Endodermal cell (in vitro differentiated cells): ENCODE measurements at regions not wholly inside any gene's neighbourhood (a gene's known extent, or its start where the extent isn't known, plus 50 kb on each side); places are given as distances from the start of the nearest gene placed in this dataset.

Experiments
- DNase-seq: peaks from one replicate; pipeline ENCODE4 v3.0.0-alpha.2; 2017
- H3K27ac ChIP-seq: 2 replicates; pipeline ENCODE4 v1.5.1; 2013; ENCODE audit warnings: mild to moderate bottlenecking, low read depth, low read length, moderate library complexity
- H3K27me3 ChIP-seq: 2 replicates; pipeline ENCODE4 v1.6.1; 2013; ENCODE audit warnings: mild to moderate bottlenecking, low read length, moderate library complexity; ENCODE audit not compliant: insufficient read depth, control insufficient read depth, poor library complexity, severe bottlenecking
- H3K36me3 ChIP-seq: 2 replicates; pipeline ENCODE4 v1.7.0; 2013; ENCODE audit warnings: mild to moderate bottlenecking, low read length, moderate library complexity; ENCODE audit not compliant: control insufficient read depth, insufficient read depth
- H3K4me1 ChIP-seq: one replicate; pipeline ENCODE4 v1.7.0; 2013; ENCODE audit warnings: low read length; ENCODE audit not compliant: control insufficient read depth, insufficient read depth
- H3K4me3 ChIP-seq: 2 replicates; pipeline ENCODE4 v1.5.1; 2013; ENCODE audit warnings: mild to moderate bottlenecking, low read length, moderate library complexity
- H3K9ac ChIP-seq: 2 replicates; pipeline ENCODE4 v1.6.1; 2013; ENCODE audit warnings: mild to moderate bottlenecking, low read length, moderate library complexity; ENCODE audit not compliant: poor library complexity, severe bottlenecking; ENCODE audit errors: extremely low read depth
- H3K9me3 ChIP-seq: 2 replicates; pipeline ENCODE4 v1.6.1; 2013; ENCODE audit warnings: mild to moderate bottlenecking, low read length, moderate library complexity; ENCODE audit not compliant: control insufficient read depth
- H3K27ac Mint-ChIP-seq: 2 replicates; pipeline ENCODE4 v1.8.0; 2020; ENCODE audit warnings: mixed read lengths
- H3K27me3 Mint-ChIP-seq: 2 replicates; pipeline ENCODE4 v1.8.0; 2021; ENCODE audit warnings: mild to moderate bottlenecking, mixed read lengths; ENCODE audit not compliant: insufficient read depth
- H3K36me3 Mint-ChIP-seq: 2 replicates; pipeline ENCODE4 v1.8.0; 2020; ENCODE audit warnings: low read depth, mixed read lengths
- H3K4me1 Mint-ChIP-seq: 2 replicates; pipeline ENCODE4 v1.8.0; 2020; ENCODE audit warnings: mixed read lengths
- H3K4me3 Mint-ChIP-seq: 2 replicates; pipeline ENCODE4 v1.8.0; 2020; ENCODE audit warnings: mild to moderate bottlenecking, moderate library complexity, mixed read lengths
- H3K9me3 Mint-ChIP-seq: 2 replicates; pipeline ENCODE4 v1.8.0; 2020; ENCODE audit warnings: mild to moderate bottlenecking, mixed read lengths
- WGBS, 2 experiments: methylation state at CpG; one replicate each; pipeline versions ENCODE4 v1.1.5 to v1.1.7; 2013; ENCODE audit warnings: missing lambda C conversion rate in 2 of 2, mixed read lengths in 1 of 2; ENCODE audit not compliant: insufficient coverage in 1 of 2, insufficient read length in 1 of 2; 5-methylcytosine and 5-hydroxymethylcytosine counted together
- TF ChIP-seq, protein P1 (sequence below): fragments of 200-600 bp; sonication (generic); conservative IDR thresholded peaks from 2 replicates; pipeline ENCODE4 v1.5.0; 2021; ENCODE audit warnings: antibody characterized with exemption, mild to moderate bottlenecking

DNA sequence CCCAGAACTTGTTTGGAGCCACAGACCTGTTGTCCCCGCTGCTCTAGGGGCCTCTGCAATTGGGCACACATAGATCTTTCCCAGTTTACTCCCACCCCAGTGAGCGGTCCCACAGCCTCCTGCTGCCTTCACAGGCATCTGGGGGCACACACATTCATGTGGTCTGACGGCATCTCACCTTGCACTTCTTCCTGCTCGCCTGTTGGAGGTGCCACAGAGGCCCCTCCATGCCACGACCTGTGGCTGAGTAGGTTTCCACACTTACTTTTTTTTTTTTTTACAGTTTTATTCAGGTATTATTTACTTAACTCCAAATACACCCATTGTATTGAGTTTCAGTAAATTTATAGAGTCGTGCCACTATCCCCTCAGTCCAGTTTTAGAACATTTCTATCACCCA is 68.9 kb upstream of the SEPTIN5 start:
- Mint-ChIP-seq H3K27me3 (peaks cover 16% of the 10 kb centered on the region), H3K36me3 (peaks cover 5% of the 10 kb centered on the region), H3K4me3 (no peak overlapping the region), H3K9me3 (peaks cover 32% of the 10 kb centered on the region), H3K4me1 (no peaks in the 10 kb centered on the region), H3K27ac (no peak overlapping the region)
- TF ChIP-seq, protein P1, sequence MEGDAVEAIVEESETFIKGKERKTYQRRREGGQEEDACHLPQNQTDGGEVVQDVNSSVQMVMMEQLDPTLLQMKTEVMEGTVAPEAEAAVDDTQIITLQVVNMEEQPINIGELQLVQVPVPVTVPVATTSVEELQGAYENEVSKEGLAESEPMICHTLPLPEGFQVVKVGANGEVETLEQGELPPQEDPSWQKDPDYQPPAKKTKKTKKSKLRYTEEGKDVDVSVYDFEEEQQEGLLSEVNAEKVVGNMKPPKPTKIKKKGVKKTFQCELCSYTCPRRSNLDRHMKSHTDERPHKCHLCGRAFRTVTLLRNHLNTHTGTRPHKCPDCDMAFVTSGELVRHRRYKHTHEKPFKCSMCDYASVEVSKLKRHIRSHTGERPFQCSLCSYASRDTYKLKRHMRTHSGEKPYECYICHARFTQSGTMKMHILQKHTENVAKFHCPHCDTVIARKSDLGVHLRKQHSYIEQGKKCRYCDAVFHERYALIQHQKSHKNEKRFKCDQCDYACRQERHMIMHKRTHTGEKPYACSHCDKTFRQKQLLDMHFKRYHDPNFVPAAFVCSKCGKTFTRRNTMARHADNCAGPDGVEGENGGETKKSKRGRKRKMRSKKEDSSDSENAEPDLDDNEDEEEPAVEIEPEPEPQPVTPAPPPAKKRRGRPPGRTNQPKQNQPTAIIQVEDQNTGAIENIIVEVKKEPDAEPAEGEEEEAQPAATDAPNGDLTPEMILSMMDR: peak; percentile 41
- H3K36me3 ChIP-seq: no peaks in the 10 kb centered on the region
- peaks cover 37% of the 10 kb centered on the region for H3K9me3 ChIP-seq
- H3K4me3 ChIP-seq: no peak overlapping the region
- DNase-seq: peak; percentile 49
- peaks cover 8% of the 10 kb centered on the region for H3K27me3 ChIP-seq
- 70 to 76% methylated on average over 5 to 6 of the region's 6 CpGs for WGBS, 2 experiments
- no peak overlapping the region for H3K9ac ChIP-seq
- no peaks in the 10 kb centered on the region for H3K4me1 ChIP-seq
- H3K27ac ChIP-seq: no peak overlapping the region

DNA sequence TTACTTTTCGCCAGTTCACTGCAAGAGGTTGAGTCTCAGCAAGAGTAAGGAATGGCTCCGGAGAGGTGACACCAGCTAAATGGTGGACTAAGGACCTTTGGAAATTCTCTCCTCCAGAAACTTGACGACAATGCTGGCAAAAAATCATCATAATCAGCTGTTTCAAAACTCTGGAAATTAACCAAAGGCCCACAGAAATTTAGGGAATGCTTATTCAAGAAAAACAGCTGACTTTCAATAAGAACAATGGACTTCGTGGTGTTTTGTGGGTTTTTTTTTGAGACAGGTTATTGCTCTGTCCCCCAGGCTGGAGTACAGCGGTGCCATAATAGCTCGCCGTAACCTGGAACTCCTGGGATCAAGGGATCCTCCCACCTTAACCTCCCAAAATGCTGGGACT is 68.4 kb upstream of the SEPTIN5 start:
- TF ChIP-seq, protein P1: no peak
- H3K9me3 Mint-ChIP-seq: peaks cover 32% of the 10 kb centered on the region
- no peak overlapping the region for H3K27ac Mint-ChIP-seq

DNA sequence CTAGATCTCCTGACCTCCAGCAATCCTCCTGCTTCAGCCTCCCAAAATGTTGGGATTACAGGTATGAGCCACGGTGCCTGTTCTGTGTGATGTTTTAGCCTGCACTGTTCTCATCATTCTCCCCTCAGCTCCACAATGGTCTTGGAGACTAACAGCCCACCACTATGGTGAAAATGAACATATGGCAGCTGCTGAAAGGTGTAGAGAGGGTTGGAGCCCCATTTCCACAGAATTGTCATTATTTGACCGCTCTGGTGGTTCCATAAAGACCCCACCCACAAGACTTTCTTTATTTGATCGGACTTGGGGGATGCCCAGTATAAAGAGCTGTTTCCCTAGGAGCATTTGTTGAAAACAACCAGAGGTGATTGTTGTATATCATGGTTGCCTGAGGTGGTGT is 67.9 kb upstream of the SEPTIN5 start:
- no peaks in the 10 kb centered on the region for H3K4me1 ChIP-seq
- peaks cover 37% of the 10 kb centered on the region for H3K9me3 ChIP-seq
- no peak overlapping the region for H3K27ac ChIP-seq
- peaks cover 32% of the 10 kb centered on the region for H3K9me3 Mint-ChIP-seq
- TF ChIP-seq, protein P1: no peak
- H3K36me3 ChIP-seq: no peaks in the 10 kb centered on the region
- peaks cover 3% of the 10 kb centered on the region for H3K27me3 ChIP-seq
- H3K9ac ChIP-seq: no peak overlapping the region
- peak; percentile 19 for DNase-seq
- H3K27me3 Mint-ChIP-seq: peaks cover 12% of the 10 kb centered on the region
- 88 to 90% methylated on average over 2 to 3 of the region's 3 CpGs for WGBS, 2 experiments
- no peak overlapping the region for H3K27ac Mint-ChIP-seq
- H3K4me3 Mint-ChIP-seq: no peak overlapping the region
- no peaks in the 10 kb centered on the region for H3K4me1 Mint-ChIP-seq
- H3K4me3 ChIP-seq: no peak overlapping the region
- H3K36me3 Mint-ChIP-seq: peaks cover 5% of the 10 kb centered on the region

More for the DNA sequence above, 68.4 kb upstream of the SEPTIN5 start:
- no peaks in the 10 kb centered on the region for H3K4me1 Mint-ChIP-seq
- no peak overlapping the region for H3K4me3 ChIP-seq
- peaks cover 5% of the 10 kb centered on the region for H3K36me3 Mint-ChIP-seq
- peaks cover 2% of the 10 kb centered on the region for H3K27me3 ChIP-seq
- no peak overlapping the region for H3K4me3 Mint-ChIP-seq
- H3K9me3 ChIP-seq: peaks cover 37% of the 10 kb centered on the region
- H3K36me3 ChIP-seq: no peaks in the 10 kb centered on the region
- DNase-seq: peak; percentile 17
- H3K9ac ChIP-seq: no peak overlapping the region
- peaks cover 16% of the 10 kb centered on the region for H3K27me3 Mint-ChIP-seq
- H3K4me1 ChIP-seq: no peaks in the 10 kb centered on the region
- no peak overlapping the region for H3K27ac ChIP-seq
- WGBS, 2 experiments: 92 to 93% methylated on average over 6 to 7 of the region's 7 CpGs
